GM12878 (cell line): ENCODE measurements at regions not wholly inside any gene's neighbourhood (a gene's known extent, or its start where the extent isn't known, plus 50 kb on each side); places are given as distances from the start of the nearest gene placed in this dataset.
A peak's percentile ranks its signal among the peaks of the same experiment; 100 is the strongest.

Experiments
- ATAC-seq: fragments of 200-7000 bp; cut with Tn5 transposase; 3 replicates; pipeline ENCODE4 v1.9.1; 2020; ENCODE audit warnings: mild to moderate bottlenecking, moderate library complexity
- BruUV-seq: library from RNA; stranded (reverse); fragments of 400-500 nt; replicated peaks from 2 replicates; lab custom pipeline; 2021; lab: Mats Ljungman, UMichigan
- CTCF ChIA-PET: fragments of 300-600 bp; sonication (Branson Sonifier 250); formaldehyde crosslinking; extraction: SDS; loops from one replicate; lab custom pipeline; 2021; ENCODE audit warnings: inconsistent platforms; lab: Yijun Ruan, JAX
- POLR2A ChIA-PET: fragments of 350-600 bp; formaldehyde crosslinking; extraction: SDS; loops from one replicate; lab custom pipeline; 2021; ENCODE audit warnings: inconsistent platforms; lab: Charles Lee
- RAD21 ChIA-PET: fragments of 300-600 bp; sonication (Branson Sonifier 250); formaldehyde crosslinking; loops from one replicate; lab custom pipeline; 2023; ENCODE audit warnings: antibody characterized with exemption; ENCODE audit not compliant: unreplicated experiment; lab: Charles Lee
- SMC1A ChIA-PET: fragments of 300-600 bp; sonication (Branson Sonifier 250); formaldehyde crosslinking; loops from one replicate; lab custom pipeline; 2023; ENCODE audit not compliant: unreplicated experiment, uncharacterized antibody; lab: Charles Lee
- DNase-seq: peaks from one replicate; pipeline ENCODE4 v3.0.0-alpha.2; 2011; ENCODE audit warnings: low read depth, low spot score
- FAIRE-seq: peaks from 3 replicates; lab custom pipeline; 2011; peaks lifted over from hg19 to GRCh38; lab: Jason Lieb, UNC
- H2AFZ ChIP-seq: 2 replicates; pipeline ENCODE4 v1.6.0; 2011; ENCODE audit warnings: low read depth, low read length, control low read depth; ENCODE audit not compliant: control insufficient read depth
- H3K27ac ChIP-seq: 2 replicates; pipeline ENCODE4 v1.5.1; 2011; ENCODE audit warnings: control low read depth; ENCODE audit not compliant: control insufficient read depth, insufficient read depth
- H3K27me3 ChIP-seq, 2 experiments: replicated peaks in 1 of 2; 2 replicates each; pipeline versions ENCODE4 v1.6.0 to v1.6.1; 2011; ENCODE audit warnings: low read length in 1 of 2; ENCODE audit not compliant: control insufficient read depth in 2 of 2, insufficient read depth in 2 of 2
- H3K36me3 ChIP-seq, 2 experiments: 2 replicates each; pipeline ENCODE4 v1.5.1; 2011; ENCODE audit warnings: low read length in 1 of 2; ENCODE audit not compliant: control insufficient read depth in 2 of 2, insufficient read depth in 2 of 2
- H3K4me1 ChIP-seq: 2 replicates; pipeline ENCODE4 v1.6.1; 2011; ENCODE audit warnings: mild to moderate bottlenecking, low read length, moderate library complexity, mixed read lengths; ENCODE audit not compliant: control insufficient read depth, insufficient read depth
- H3K4me2 ChIP-seq: 2 replicates; pipeline ENCODE4 v1.6.0; 2011; ENCODE audit warnings: control low read depth; ENCODE audit not compliant: control insufficient read depth, insufficient read depth
- H3K4me3 ChIP-seq: fragments of 200-600 bp; sonication (generic); 2 replicates; pipeline ENCODE4 v1.5.1; 2016
- H3K79me2 ChIP-seq: 2 replicates; pipeline ENCODE4 v1.6.0; 2011; ENCODE audit warnings: low read length; ENCODE audit not compliant: control insufficient read depth, insufficient read depth
- H3K9ac ChIP-seq: 2 replicates; pipeline ENCODE4 v1.8.0; 2011; ENCODE audit warnings: low read length, control low read depth, mixed read lengths; ENCODE audit not compliant: control insufficient read depth, insufficient read depth
- H3K9me3 ChIP-seq: replicated peaks from 3 replicates; pipeline ENCODE4 v1.5.1; 2011; ENCODE audit warnings: mild to moderate bottlenecking, low read length; ENCODE audit not compliant: control insufficient read depth, insufficient read depth
- H4K20me1 ChIP-seq: 2 replicates; pipeline ENCODE4 v1.6.0; 2011; ENCODE audit not compliant: control insufficient read depth, insufficient read depth
- BCL3 ChIP-seq: IDR thresholded peaks from 2 replicates; pipeline ENCODE4 v1.6.1; 2011; ENCODE audit warnings: borderline replicate concordance, low read depth, mild to moderate bottlenecking, moderate library complexity, low read length; ENCODE audit not compliant: insufficient read depth, poor library complexity, severe bottlenecking
- BHLHE40 ChIP-seq, 2 experiments: fragments of 450-650 bp in 1 of 2; IDR thresholded peaks; 2 replicates each; pipeline ENCODE4 v1.6.1; 2011 to 2017; ENCODE audit warnings: low read depth in 2 of 2, borderline replicate concordance in 1 of 2, improper control_type of control experiment in 1 of 2, low read length in 1 of 2, mild to moderate bottlenecking in 1 of 2
- EED ChIP-seq: sonication (generic); IDR thresholded peaks from 2 replicates; pipeline ENCODE4 v1.6.1; 2016; ENCODE audit warnings: antibody characterized with exemption, low read depth
- MTA2 ChIP-seq: fragments of 450-650 bp; IDR thresholded peaks from 2 replicates; pipeline ENCODE4 v1.6.1; 2016; ENCODE audit warnings: low read depth, mild to moderate bottlenecking, moderate library complexity
- NR2C2 ChIP-seq: IDR thresholded peaks from 2 replicates; pipeline ENCODE4 v1.6.1; 2011; ENCODE audit warnings: borderline replicate concordance, low read depth; ENCODE audit not compliant: control insufficient read depth, insufficient read length
- SIX5 ChIP-seq: IDR thresholded peaks from 2 replicates; pipeline ENCODE4 v1.6.1; 2011; ENCODE audit warnings: mild to moderate bottlenecking, low read depth, low read length, moderate library complexity; ENCODE audit not compliant: severe bottlenecking
- SMAD1 ChIP-seq: fragments of 450-650 bp; IDR thresholded peaks from 2 replicates; pipeline ENCODE4 v1.6.1; 2018; ENCODE audit warnings: mild to moderate bottlenecking, low read depth; ENCODE audit not compliant: partially characterized antibody
- SUPT20H ChIP-seq: IDR thresholded peaks from 2 replicates; pipeline ENCODE4 v1.6.1; 2011; ENCODE audit warnings: low read depth, mild to moderate bottlenecking, low read length, moderate library complexity, borderline replicate concordance; ENCODE audit not compliant: control insufficient read depth
- ZBTB40 ChIP-seq: fragments of 450-650 bp; IDR thresholded peaks from 2 replicates; pipeline ENCODE4 v1.6.1; 2016; ENCODE audit warnings: mild to moderate bottlenecking, moderate library complexity, borderline replicate concordance
- ZNF207 ChIP-seq: fragments of 450-650 bp; IDR thresholded peaks from 2 replicates; pipeline ENCODE4 v1.6.1; 2014; ENCODE audit warnings: antibody characterized with exemption, mild to moderate bottlenecking, borderline replicate concordance
- WGBS: methylation state at CpG from one replicate; pipeline ENCODE4 v1.1.6; 2016; ENCODE audit warnings: low lambda C conversion rate; ENCODE audit not compliant: insufficient replicate concordance, insufficient coverage; ENCODE audit errors: missing lambda C conversion rate; 5-methylcytosine and 5-hydroxymethylcytosine counted together
- in situ Hi-C: fragments of 300-500 bp; cut with MboI; formaldehyde crosslinking; loops from 9 replicates; pipeline ENCODE4 v1.14.3; 2018; ENCODE audit warnings: mixed read lengths
- intact Hi-C: fragments of 100-400 bp; cut with micrococcal nuclease; formaldehyde crosslinking; loops from one replicate; pipeline ENCODE4 v1.14.2; 2022; ENCODE audit not compliant: unreplicated experiment

GRCh38 chr6:84408028-84408427 is 180.6 kb upstream of the CEP162 start:
- FAIRE-seq (no peak), ATAC-seq (no peak), DNase-seq (no peak)
- H3K9ac ChIP-seq, result no peak overlapping the region
- RAD21 ChIA-PET, result no interaction called here
- SMC1A ChIA-PET, result interaction anchor here (0.9 to 1.6 kb wide), 2 partner anchors 15 to 124 kb away, joined by 3 to 4 read pairs; no protein-coding TSS in a partner anchor
- no peak overlapping the region for H3K4me3 ChIP-seq
- no peak overlapping the region for H3K4me2 ChIP-seq
- H3K36me3 ChIP-seq, result no peaks in the 10 kb centered on the region
- TF ChIP-seq MTA2, result peak; percentile 62; the same call in 1 of the 2 replicates
- no peak for TF ChIP-seq SMAD1
- TF ChIP-seq ZNF207, result no peak
- TF ChIP-seq NR2C2, result no peak
- TF ChIP-seq ZBTB40, result peak; percentile 88
- TF ChIP-seq EED, result no peak
- no peak for TF ChIP-seq BCL3
- peak in 1 of 2 experiments; percentile 61; a peak in 2 of 4 replicates for TF ChIP-seq BHLHE40 (IDR thresholded peaks at IDR 0.05; ENCODE audit: borderline replicate concordance in 1 of 2, low read depth in 2 of 2, low read length in 1 of 2)
- no peak for TF ChIP-seq SIX5
- no peak for TF ChIP-seq SUPT20H
- no peaks in the 10 kb centered on the region for H3K79me2 ChIP-seq
- POLR2A ChIA-PET, result no interaction called here
- CTCF ChIA-PET, result interaction anchor here (0.9 kb wide), 1 partner anchor 124 kb away, joined by 3 read pairs; no protein-coding TSS in a partner anchor
- H3K27ac ChIP-seq, result no peak overlapping the region
- no peaks in the 10 kb centered on the region for H4K20me1 ChIP-seq
- no TSS peak for BruUV-seq
- H3K27me3 ChIP-seq, result no peaks in the 10 kb centered on the region
- H3K9me3 ChIP-seq, result no peaks in the 10 kb centered on the region
- 0% methylated on average over 4 of the region's 4 CpGs for WGBS
- peak overlapping the region; percentile 15; the same call in 1 of the 2 replicates for H2AFZ ChIP-seq
- in situ Hi-C loops, result no loop called here
- H3K4me1 ChIP-seq, result no peaks in the 10 kb centered on the region
- intact Hi-C loops, result no loop called here
